Pancreas (tissue), 10 donors: ENCODE measurements at regions not wholly inside any gene's neighbourhood (a gene's known extent, or its start where the extent isn't known, plus 50 kb on each side); places are given as distances from the start of the nearest gene placed in this dataset.
A peak's percentile ranks its signal among the peaks of the same experiment; 100 is the strongest.

Source experiments
- ATAC-seq, 4 donors: fragments of 200-7000 bp; cut with Tn5 transposase; one replicate each; pipeline versions ENCODE4 v1.8.0 to v1.9.1; 2020; ENCODE audit warnings: mild to moderate bottlenecking in 4 of 4, moderate library complexity in 4 of 4
- DNase-seq, 6 donors: peaks; one replicate each; pipeline ENCODE4 v3.0.0-alpha.2; 2020
- FAIRE-seq: peaks from 2 replicates; lab custom pipeline; 2012; peaks lifted over from hg19 to GRCh38; lab: Jason Lieb, UNC
- H3K27ac ChIP-seq, 4 donors: fragments of 200-600 bp; sonication (generic); 1 replicate in 3 of 4; 2 replicates in 1 of 4; pipeline versions ENCODE4 v1.5.0 to v1.8.0; 2020
- H3K27me3 ChIP-seq, 4 donors: fragments of 200-600 bp; one replicate each; pipeline ENCODE4 v1.8.0; 2021
- H3K36me3 ChIP-seq, 3 donors: fragments of 200-600 bp; sonication (generic) in 1 of 3; one replicate each; pipeline versions ENCODE4 v1.5.0 to v1.8.0; 2020 to 2021
- H3K4me1 ChIP-seq, 3 donors: fragments of 200-600 bp; one replicate each; pipeline ENCODE4 v1.8.0; 2021
- H3K4me3 ChIP-seq, 4 donors: fragments of 200-600 bp; sonication (generic) in 2 of 4; one replicate each; pipeline versions ENCODE4 v1.5.0 to v1.8.0; 2020 to 2021
- H3K9me3 ChIP-seq, 4 donors: fragments of 200-600 bp; one replicate each; pipeline ENCODE4 v1.8.0; 2021
- WGBS, 2 donors: extraction: QIAGEN DNeasy Blood & Tissue Kit; methylation state at CpG; one replicate each; pipeline ENCODE4 v1.1.7; 2013; 5-methylcytosine and 5-hydroxymethylcytosine counted together
- intact Hi-C, 3 donors: fragments of 100-400 bp; cut with DNase I; formaldehyde crosslinking; loops; one replicate each; pipeline versions ENCODE4 v1.11.1 to v1.14.2; 2022
- TF ChIP-seq, protein P1 (sequence below), 4 donors: fragments of 200-600 bp; sonication (generic) in 3 of 4; IDR thresholded peaks; one replicate each; pipeline versions ENCODE4 v1.5.0 to v1.8.0; 2021; ENCODE audit warnings: antibody characterized with exemption in 4 of 4
- donor health status: healthy with polysubstance abuse.
- donor health status: DM: no; HTN: no; CAD: no; lungs with moderate emphysema.
- donor health status: DM: no; HTN: no; CAD: no.
- donor health status: control.
- donor health status: control.
- donor health status: Bipolar disorder and iron deficiency.
- donor health status: DM: yes; HTN: yes; CAD: no.
- donor health status: DM: no; HTN: no; CAD: no.
- donor health status: DM: no; HTN: no; CAD: no.
- donor health status: DM: yes; HTN: yes; CAD: no.

DNA sequence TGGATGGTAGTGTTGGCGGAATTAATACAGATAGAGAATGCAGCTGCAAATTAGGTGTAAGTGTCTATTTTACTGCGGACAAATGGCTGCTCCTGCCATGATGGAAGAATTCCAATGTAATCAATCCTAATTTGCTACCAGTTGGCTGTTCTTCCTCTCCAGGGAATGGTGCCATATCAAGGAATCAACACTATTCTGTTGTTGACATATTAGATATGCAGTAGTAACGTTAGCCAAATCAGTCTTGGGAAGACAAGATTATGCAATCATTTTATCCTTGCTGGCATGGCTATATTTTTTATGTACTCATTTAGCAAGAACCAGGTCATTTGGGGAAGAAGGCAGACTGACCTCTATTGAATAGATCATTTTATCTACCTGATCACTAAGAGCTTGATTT is 271.2 kb upstream of the AGA start:
- ATAC-seq, result peak in 1 of 4 donors; percentile 41

DNA sequence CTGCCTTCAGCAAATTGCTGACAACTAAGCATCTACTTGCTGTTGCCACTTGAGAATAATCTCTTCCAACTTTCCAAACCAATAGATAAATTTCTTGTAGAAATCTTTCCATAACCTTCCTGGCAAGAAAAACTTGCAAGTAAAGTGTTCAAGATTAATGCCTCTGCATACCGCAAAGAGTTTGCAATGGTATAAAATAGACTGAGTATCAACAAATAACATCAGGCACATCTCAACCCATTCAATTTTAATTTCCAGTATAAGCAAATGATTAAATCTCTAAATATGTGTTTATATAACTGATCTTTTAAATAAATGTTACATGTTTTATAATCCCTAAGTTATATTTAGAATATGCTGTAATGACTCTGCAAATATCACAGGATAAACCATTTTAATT is 275.2 kb upstream of the AGA start:
- DNase-seq, result no peak
- TF ChIP-seq, protein P1, sequence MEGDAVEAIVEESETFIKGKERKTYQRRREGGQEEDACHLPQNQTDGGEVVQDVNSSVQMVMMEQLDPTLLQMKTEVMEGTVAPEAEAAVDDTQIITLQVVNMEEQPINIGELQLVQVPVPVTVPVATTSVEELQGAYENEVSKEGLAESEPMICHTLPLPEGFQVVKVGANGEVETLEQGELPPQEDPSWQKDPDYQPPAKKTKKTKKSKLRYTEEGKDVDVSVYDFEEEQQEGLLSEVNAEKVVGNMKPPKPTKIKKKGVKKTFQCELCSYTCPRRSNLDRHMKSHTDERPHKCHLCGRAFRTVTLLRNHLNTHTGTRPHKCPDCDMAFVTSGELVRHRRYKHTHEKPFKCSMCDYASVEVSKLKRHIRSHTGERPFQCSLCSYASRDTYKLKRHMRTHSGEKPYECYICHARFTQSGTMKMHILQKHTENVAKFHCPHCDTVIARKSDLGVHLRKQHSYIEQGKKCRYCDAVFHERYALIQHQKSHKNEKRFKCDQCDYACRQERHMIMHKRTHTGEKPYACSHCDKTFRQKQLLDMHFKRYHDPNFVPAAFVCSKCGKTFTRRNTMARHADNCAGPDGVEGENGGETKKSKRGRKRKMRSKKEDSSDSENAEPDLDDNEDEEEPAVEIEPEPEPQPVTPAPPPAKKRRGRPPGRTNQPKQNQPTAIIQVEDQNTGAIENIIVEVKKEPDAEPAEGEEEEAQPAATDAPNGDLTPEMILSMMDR (IDR thresholded peaks at IDR 0.05), result no peak
- Histone ChIP-seq H3K9me3 (no peaks in the 10 kb centered on the region), H3K27me3 (no peaks in the 10 kb centered on the region), H3K36me3 (no peaks in the 10 kb centered on the region), H3K27ac (no peak overlapping the region), H3K4me1 (no peaks in the 10 kb centered on the region), H3K4me3 (no peak overlapping the region)
- FAIRE-seq, result no peak
- no peak for ATAC-seq
- 89% methylated on average over 1 of the region's 1 CpG for WGBS, 2 donors
- intact Hi-C loops, result no loop called here

More for the DNA sequence above, 271.2 kb upstream of the AGA start:
- no peaks in the 10 kb centered on the region for H3K4me1 ChIP-seq
- no peaks in the 10 kb centered on the region for H3K27me3 ChIP-seq
- DNase-seq (no peak), FAIRE-seq (no peak)
- H3K9me3 ChIP-seq, result no peaks in the 10 kb centered on the region
- intact Hi-C loops, result no loop called here
- no peaks in the 10 kb centered on the region for H3K36me3 ChIP-seq
- WGBS, 2 donors, result 35 to 41% methylated on average over 3 of the region's 3 CpGs
- no peak overlapping the region for H3K4me3 ChIP-seq
- TF ChIP-seq, protein P1 (IDR thresholded peaks at IDR 0.05), result no peak
- H3K27ac ChIP-seq, result no peak overlapping the region

DNA sequence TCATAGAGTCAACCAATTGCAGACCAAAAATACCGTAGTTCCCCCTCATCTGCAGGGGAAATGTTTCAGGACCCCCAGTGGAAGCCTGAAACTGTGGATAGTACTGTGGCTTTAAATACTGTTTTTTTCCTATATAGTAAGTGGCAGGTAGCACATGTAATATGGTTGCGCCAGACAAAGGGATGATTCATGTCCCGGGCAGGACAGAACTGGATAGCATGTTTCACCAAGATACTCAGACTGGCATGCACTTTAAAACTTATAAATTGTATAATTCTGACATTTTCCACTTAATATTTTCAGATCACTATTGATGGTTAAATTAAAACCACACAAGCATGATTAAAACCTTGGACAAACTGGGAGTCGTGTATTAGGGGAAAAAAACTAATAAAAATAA is 276.3 kb upstream of the AGA start:
- TF ChIP-seq, protein P1 (IDR thresholded peaks at IDR 0.05), result no peak
- FAIRE-seq, result no peak
- no peaks in the 10 kb centered on the region for H3K4me1 ChIP-seq
- H3K9me3 ChIP-seq, result no peaks in the 10 kb centered on the region
- no peak for ATAC-seq
- H3K36me3 ChIP-seq, result no peaks in the 10 kb centered on the region
- no peaks in the 10 kb centered on the region for H3K27me3 ChIP-seq
- H3K4me3 ChIP-seq, result no peak overlapping the region
- intact Hi-C loops, result no loop called here
- H3K27ac ChIP-seq, result no peak overlapping the region
- 76 to 86% methylated on average over 4 of the region's 4 CpGs for WGBS, 2 donors
- no peak for DNase-seq

DNA sequence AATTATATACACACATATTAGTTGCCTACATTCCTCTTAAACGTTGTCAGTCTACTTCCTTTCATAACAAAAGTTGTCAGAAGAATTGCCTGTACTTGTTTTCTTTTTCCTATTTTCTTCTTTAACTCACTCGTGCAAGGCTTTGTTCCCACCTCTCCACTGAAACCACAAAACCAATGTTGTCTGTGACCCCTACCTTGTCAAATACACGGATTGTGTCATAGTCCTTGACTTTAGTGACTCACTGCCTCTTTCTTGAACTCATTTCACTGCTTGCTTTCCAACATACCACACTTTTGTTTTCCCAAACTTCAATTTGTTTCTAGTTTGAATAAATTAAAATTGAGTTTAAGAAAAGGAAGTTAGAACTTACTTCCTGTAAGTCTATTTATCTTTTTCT is 283.9 kb upstream of the AGA start:
- H3K9me3 ChIP-seq, result no peaks in the 10 kb centered on the region
- no peak overlapping the region for H3K4me3 ChIP-seq
- H3K36me3 ChIP-seq, result no peaks in the 10 kb centered on the region
- no peaks in the 10 kb centered on the region for H3K27me3 ChIP-seq
- no peak for ATAC-seq
- WGBS, 2 donors, result 18 to 23% methylated on average over 3 of the region's 3 CpGs
- no peaks in the 10 kb centered on the region for H3K4me1 ChIP-seq
- H3K27ac ChIP-seq, result no peak overlapping the region
- no peak for FAIRE-seq
- no peak for DNase-seq
- TF ChIP-seq, protein P1 (IDR thresholded peaks at IDR 0.05), result no peak
- intact Hi-C loops, result no loop called here

DNA sequence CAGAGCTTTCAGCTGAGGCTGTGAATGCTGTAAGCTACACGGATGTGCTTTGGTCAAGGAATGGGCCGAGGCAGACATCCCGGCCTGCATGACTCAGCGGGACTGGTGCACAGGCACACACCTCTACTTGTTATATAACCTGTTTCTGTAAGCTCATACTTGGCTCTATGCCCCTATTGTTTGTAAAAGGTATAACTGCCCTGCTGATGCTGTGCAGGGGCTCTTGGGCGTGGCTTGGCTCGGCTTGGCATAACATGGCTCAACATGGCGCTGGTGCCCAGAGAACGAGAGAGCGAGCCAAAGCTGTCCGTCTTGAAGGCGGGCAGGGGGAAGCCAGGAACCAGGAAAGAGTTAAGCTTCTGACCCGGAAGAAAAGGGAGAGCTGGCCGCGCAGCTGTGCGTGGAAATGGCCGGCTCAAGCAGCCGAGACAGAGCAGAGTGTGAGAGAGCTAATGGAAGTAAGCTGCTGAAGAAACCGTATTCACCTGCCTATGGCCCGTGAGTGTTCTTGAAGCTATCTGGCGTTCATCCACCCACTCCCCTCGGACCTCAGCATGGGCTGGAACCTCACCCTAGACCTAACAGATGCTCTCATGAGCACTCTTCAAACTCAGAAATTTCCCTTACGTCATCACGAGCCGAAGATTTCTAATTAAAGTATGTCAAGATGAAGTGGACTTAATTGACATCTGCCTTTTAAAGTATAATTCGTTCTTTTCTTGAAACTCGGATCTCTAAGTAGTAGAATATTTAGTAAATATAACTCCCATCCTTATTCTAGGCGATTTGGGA is 286.3 kb upstream of the AGA start:
- TF ChIP-seq, protein P1 (IDR thresholded peaks at IDR 0.05), result no peak
- Histone ChIP-seq H3K4me1 (no peaks in the 10 kb centered on the region), H3K27ac (no peak overlapping the region), H3K9me3 (no peaks in the 10 kb centered on the region), H3K4me3 (no peak overlapping the region), H3K36me3 (no peaks in the 10 kb centered on the region), H3K27me3 (no peaks in the 10 kb centered on the region)
- DNase-seq (peak in 1 of 6 donors; percentile 22), ATAC-seq (peak in 1 of 4 donors; percentile 30), FAIRE-seq (no peak)
- intact Hi-C loops, result no loop called here
- WGBS, 2 donors, result 64 to 70% methylated on average over 27 of the region's 27 CpGs
